Ishikawa (cell line): ENCODE measurements at regions not wholly inside any gene's neighbourhood (a gene's known extent, or its start where the extent isn't known, plus 50 kb on each side); places are given as distances from the start of the nearest gene placed in this dataset.

Source experiments
- CEBPB ChIP-seq: IDR thresholded peaks from 2 replicates; pipeline ENCODE4 v1.6.1; 2012
- CREB1 ChIP-seq: IDR thresholded peaks from 2 replicates; pipeline ENCODE4 v1.6.1; 2012; ENCODE audit warnings: low read depth
- EGR1 ChIP-seq: IDR thresholded peaks from 2 replicates; pipeline ENCODE4 v1.6.1; 2012
- EP300 ChIP-seq: IDR thresholded peaks from 2 replicates; pipeline ENCODE4 v1.6.1; 2012; ENCODE audit warnings: borderline replicate concordance
- FOXM1 ChIP-seq: IDR thresholded peaks from 2 replicates; pipeline ENCODE4 v1.6.1; 2012; ENCODE audit warnings: low read depth, borderline replicate concordance
- MAX ChIP-seq: IDR thresholded peaks from 2 replicates; pipeline ENCODE4 v1.6.1; 2012
- NFIC ChIP-seq: IDR thresholded peaks from 2 replicates; pipeline ENCODE4 v1.6.1; 2012
- RAD21 ChIP-seq: IDR thresholded peaks from 2 replicates; pipeline ENCODE4 v1.6.1; 2012; ENCODE audit warnings: low read depth
- REST ChIP-seq: IDR thresholded peaks from 2 replicates; pipeline ENCODE4 v1.6.1; 2012; ENCODE audit warnings: low read depth, mild to moderate bottlenecking
- TAF1 ChIP-seq: IDR thresholded peaks from 2 replicates; pipeline ENCODE4 v1.6.1; 2012; ENCODE audit warnings: low read depth, mild to moderate bottlenecking
- TCF12 ChIP-seq: IDR thresholded peaks from 2 replicates; pipeline ENCODE4 v1.6.1; 2012; ENCODE audit warnings: low read depth
- TEAD4 ChIP-seq: IDR thresholded peaks from 2 replicates; pipeline ENCODE4 v1.6.1; 2012
- USF1 ChIP-seq: IDR thresholded peaks from 2 replicates; pipeline ENCODE4 v1.6.1; 2012
- YY1 ChIP-seq: IDR thresholded peaks from 2 replicates; pipeline ENCODE4 v1.6.1; 2012; ENCODE audit warnings: low read depth
- ZBTB7A ChIP-seq: IDR thresholded peaks from 2 replicates; pipeline ENCODE4 v1.6.1; 2012; ENCODE audit warnings: low read depth

GRCh38 chr13:80213201-80213600 is 127.7 kb downstream of the SPRY2 start:
- TF ChIP-seq MAX (no peak), TAF1 (no peak), USF1 (no peak), EGR1 (no peak), TCF12 (no peak), YY1 (no peak), CEBPB (no peak), FOXM1 (no peak), EP300 (no peak), ZBTB7A (no peak), RAD21 (no peak), CREB1 (no peak), TEAD4 (no peak), REST (no peak), NFIC (no peak)

GRCh38 chr13:80211566-80211965 is 129.4 kb downstream of the SPRY2 start:
- TF ChIP-seq MAX, result no peak

GRCh38 chr13:80204642-80205041 is 136.3 kb downstream of the SPRY2 start:
- TF ChIP-seq YY1 (no peak), TEAD4 (no peak), EGR1 (no peak), TCF12 (no peak)

GRCh38 chr13:80203496-80203895 is 137.4 kb downstream of the SPRY2 start:
- TF ChIP-seq FOXM1 (no peak), TCF12 (no peak), RAD21 (no peak), CREB1 (no peak), ZBTB7A (no peak), EP300 (no peak), YY1 (no peak), USF1 (no peak), CEBPB (no peak), EGR1 (no peak), REST (no peak), NFIC (no peak), TEAD4 (no peak), TAF1 (no peak), MAX (no peak)

GRCh38 chr13:80201694-80202468 is 139.0 kb downstream of the SPRY2 start:
- TF ChIP-seq NFIC, result no peak
- TF ChIP-seq REST, result no peak
- TF ChIP-seq EGR1, result no peak
- no peak for TF ChIP-seq FOXM1
- no peak for TF ChIP-seq CREB1
- TF ChIP-seq TCF12, result no peak
- TF ChIP-seq EP300, result no peak
- no peak for TF ChIP-seq USF1
- no peak for TF ChIP-seq ZBTB7A
- no peak for TF ChIP-seq MAX
- TF ChIP-seq TAF1, result no peak
- no peak for TF ChIP-seq CEBPB
- no peak for TF ChIP-seq TEAD4
- TF ChIP-seq RAD21, result no peak
- no peak for TF ChIP-seq YY1
